ENCODE measurements at regions not wholly inside any gene's neighbourhood (a gene's known extent, or its start where the extent isn't known, plus 50 kb on each side); places are given as distances from the start of the nearest gene placed in this dataset.

DNA sequence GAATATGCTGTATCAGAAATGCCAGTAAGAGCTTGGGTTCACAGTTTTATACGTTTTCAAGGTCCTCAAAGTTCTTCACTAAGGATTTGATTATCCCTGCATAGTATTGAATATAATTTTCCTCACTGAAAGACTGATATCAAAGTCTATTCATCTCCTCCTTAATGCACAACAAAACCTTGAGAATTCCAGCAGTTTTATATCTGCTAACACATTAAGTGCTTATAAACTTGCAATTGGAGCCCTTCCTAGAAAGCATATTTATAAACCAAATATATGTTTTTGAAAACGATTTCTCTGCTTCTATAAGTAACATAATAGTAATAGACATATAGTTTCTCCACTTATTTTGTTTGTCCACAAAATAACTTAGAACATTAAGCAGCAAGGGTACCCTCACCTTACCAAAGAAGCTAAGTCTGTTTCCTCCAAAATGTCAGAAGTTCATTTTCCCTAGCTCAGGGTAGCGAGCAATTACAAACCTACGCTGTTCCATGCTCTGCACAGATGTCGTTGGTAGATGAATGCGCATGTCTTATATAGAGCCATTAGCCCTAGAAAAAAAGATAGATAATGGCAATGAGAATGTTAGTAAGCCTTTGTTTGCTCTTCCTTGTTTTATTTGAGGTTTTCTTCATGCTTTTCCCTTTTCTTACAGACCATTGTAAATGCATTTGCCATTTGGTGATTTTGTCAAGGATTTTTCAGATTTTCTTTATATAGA is 213.2 kb downstream of the RBM43 start:
- TF ChIP-seq EZH2phosphoT487 (IDR thresholded peaks at IDR 0.05; ENCODE audit: insufficient read depth, low read depth) (no peak), EZH2 (IDR thresholded peaks at IDR 0.05; ENCODE audit: insufficient read depth, poor library complexity, severe bottlenecking) (no peak)
- H3K4me1 ChIP-seq (ENCODE audit: insufficient read depth), result peaks cover 41% of the 10 kb centered on the region
- H3K9me3 ChIP-seq (ENCODE audit: low read depth), result no peaks in the 10 kb centered on the region
- no peaks in the 10 kb centered on the region for H3K9me2 ChIP-seq (ENCODE audit: insufficient read depth)
- no peak for DNase-seq
- no peaks in the 10 kb centered on the region for H4K20me1 ChIP-seq (ENCODE audit: insufficient read depth)
- H3K4me2 ChIP-seq (ENCODE audit: unreplicated experiment), result no peak overlapping the region
- 96 to 97% methylated on average over 6 of the region's 6 CpGs for WGBS, 2 experiments (ENCODE audit: low coverage in 1 of 2, low lambda C conversion rate in 2 of 2, missing lambda C conversion rate in 2 of 2)
- in situ Hi-C loops (cut with MboI), result loop anchor here (25.0 kb wide), 2 partner anchors 436 to 1461 kb away; partner anchors contain the start of gene MMADHC
- H3K9ac ChIP-seq, result no peak overlapping the region
- no peak overlapping the region for H2AFZ ChIP-seq
- H3K27me3 ChIP-seq (replicated peaks; ENCODE audit: insufficient read depth), result no peaks in the 10 kb centered on the region
- no peak overlapping the region for H3K4me3 ChIP-seq
- H3K27ac ChIP-seq, result no peak overlapping the region
- H3F3A ChIP-seq (ENCODE audit: insufficient read depth), result peaks cover 38% of the 10 kb centered on the region
- no peaks in the 10 kb centered on the region for H3K79me2 ChIP-seq (ENCODE audit: insufficient read depth)
- H3K36me3 ChIP-seq (ENCODE audit: low read depth), result no peaks in the 10 kb centered on the region

DNA sequence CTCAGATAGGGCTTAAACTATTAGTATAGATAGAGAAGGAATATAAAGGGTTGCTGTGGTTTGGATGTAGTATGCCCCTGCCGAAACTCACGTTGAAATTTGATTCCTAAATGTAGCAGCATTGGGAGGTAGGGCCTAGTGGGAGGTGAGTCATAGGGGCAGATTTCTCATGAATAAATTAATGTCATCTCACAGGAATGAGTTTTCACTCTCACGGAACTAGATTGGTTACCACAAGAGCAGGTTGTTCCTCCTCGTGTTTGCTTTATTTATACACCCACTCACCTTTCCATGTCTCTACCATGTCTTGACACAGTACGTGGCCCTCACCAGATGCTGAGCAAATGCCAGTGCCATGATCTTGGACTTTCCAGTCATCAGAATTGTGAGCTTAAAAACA is 218.2 kb downstream of the RBM43 start:
- DNase-seq, result peak; percentile 49
- Histone ChIP-seq H3K9ac (no peak overlapping the region), H4K20me1 (ENCODE audit: insufficient read depth) (no peaks in the 10 kb centered on the region), H3K27ac (no peak overlapping the region), H3K79me2 (ENCODE audit: insufficient read depth) (no peaks in the 10 kb centered on the region), H3K27me3 (replicated peaks; ENCODE audit: insufficient read depth) (no peaks in the 10 kb centered on the region), H3F3A (ENCODE audit: insufficient read depth) (peaks cover 7% of the 10 kb centered on the region; the same call in 1 of the 2 replicates), H2AFZ (no peak overlapping the region), H3K9me3 (ENCODE audit: low read depth) (no peaks in the 10 kb centered on the region), H3K36me3 (ENCODE audit: low read depth) (no peaks in the 10 kb centered on the region), H3K4me1 (ENCODE audit: insufficient read depth) (peaks cover 11% of the 10 kb centered on the region), H3K9me2 (ENCODE audit: insufficient read depth) (no peaks in the 10 kb centered on the region), H3K4me3 (no peak overlapping the region), H3K4me2 (ENCODE audit: unreplicated experiment) (no peak overlapping the region)
- TF ChIP-seq EZH2phosphoT487 (IDR thresholded peaks at IDR 0.05; ENCODE audit: insufficient read depth, low read depth), result no peak
- no peak for TF ChIP-seq EZH2 (IDR thresholded peaks at IDR 0.05; ENCODE audit: insufficient read depth, poor library complexity, severe bottlenecking)
- in situ Hi-C loops (cut with MboI), result loop anchor here (25.0 kb wide), 2 partner anchors 431 to 1456 kb away; partner anchors contain the start of gene MMADHC
- WGBS, 2 experiments (ENCODE audit: low coverage in 1 of 2, low lambda C conversion rate in 2 of 2, missing lambda C conversion rate in 2 of 2), result 71 to 77% methylated on average over 5 of the region's 5 CpGs

DNA sequence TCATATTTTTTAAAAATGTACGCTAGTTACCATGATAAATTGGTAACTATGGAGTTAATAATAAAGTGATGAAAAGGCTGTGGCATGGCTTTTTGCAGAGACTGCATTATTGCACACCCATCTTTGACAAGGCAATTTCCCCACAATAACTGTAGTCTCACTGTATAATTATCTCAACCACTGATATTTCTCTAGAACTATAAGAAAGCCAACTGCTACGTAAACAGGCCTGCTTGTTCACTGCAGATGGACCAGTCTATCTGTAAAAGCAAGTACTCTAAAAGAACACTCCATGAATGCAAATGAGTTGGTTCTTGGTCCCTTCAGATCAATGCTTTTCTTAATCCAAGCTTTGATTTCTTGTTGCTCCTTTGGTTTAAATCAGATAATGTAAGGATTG is 218.7 kb downstream of the RBM43 start:
- Histone ChIP-seq H4K20me1 (ENCODE audit: insufficient read depth) (no peaks in the 10 kb centered on the region), H3K4me1 (ENCODE audit: insufficient read depth) (peaks cover 11% of the 10 kb centered on the region), H3K27ac (no peak overlapping the region), H3K79me2 (ENCODE audit: insufficient read depth) (no peaks in the 10 kb centered on the region), H3K27me3 (replicated peaks; ENCODE audit: insufficient read depth) (no peaks in the 10 kb centered on the region), H3K9me3 (ENCODE audit: low read depth) (no peaks in the 10 kb centered on the region), H3K36me3 (ENCODE audit: low read depth) (no peaks in the 10 kb centered on the region), H3K9ac (no peak overlapping the region), H2AFZ (no peak overlapping the region), H3F3A (ENCODE audit: insufficient read depth) (peaks cover 7% of the 10 kb centered on the region; the same call in 1 of the 2 replicates), H3K9me2 (ENCODE audit: insufficient read depth) (no peaks in the 10 kb centered on the region), H3K4me2 (ENCODE audit: unreplicated experiment) (no peak overlapping the region), H3K4me3 (no peak overlapping the region)
- no peak for TF ChIP-seq EZH2phosphoT487 (IDR thresholded peaks at IDR 0.05; ENCODE audit: insufficient read depth, low read depth)
- no peak for TF ChIP-seq EZH2 (IDR thresholded peaks at IDR 0.05; ENCODE audit: insufficient read depth, poor library complexity, severe bottlenecking)
- WGBS, 2 experiments (ENCODE audit: low coverage in 1 of 2, low lambda C conversion rate in 2 of 2, missing lambda C conversion rate in 2 of 2), result 88 to 91% methylated on average over 2 of the region's 2 CpGs
- DNase-seq, result no peak
- in situ Hi-C loops (cut with MboI), result loop anchor here (25.0 kb wide), 2 partner anchors 431 to 1456 kb away; partner anchors contain the start of gene MMADHC

DNA sequence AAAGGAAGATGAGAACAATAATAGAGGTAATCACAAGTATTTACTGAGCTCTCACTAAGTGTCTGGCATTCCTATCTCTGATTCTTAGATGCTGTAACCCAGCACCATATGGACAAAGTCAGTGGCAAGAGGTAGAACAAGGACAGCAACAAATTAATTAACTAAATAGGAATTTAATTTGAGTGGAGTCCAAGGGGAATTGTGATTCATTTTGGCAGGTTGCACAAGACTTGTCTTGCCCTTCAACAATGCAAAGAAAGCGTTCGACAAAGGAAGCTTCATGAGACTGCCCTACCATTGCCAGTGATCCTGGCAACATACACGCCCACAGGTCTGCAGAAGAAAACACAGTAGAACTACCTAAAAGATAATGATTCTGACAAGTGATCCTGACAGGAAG is 221.6 kb downstream of the RBM43 start:
- no peak overlapping the region for H3K4me2 ChIP-seq (ENCODE audit: unreplicated experiment)
- H3K9ac ChIP-seq, result no peak overlapping the region
- no peak overlapping the region for H2AFZ ChIP-seq
- H3K9me3 ChIP-seq (ENCODE audit: low read depth), result no peaks in the 10 kb centered on the region
- H3K79me2 ChIP-seq (ENCODE audit: insufficient read depth), result no peaks in the 10 kb centered on the region
- TF ChIP-seq EZH2phosphoT487 (IDR thresholded peaks at IDR 0.05; ENCODE audit: insufficient read depth, low read depth) (no peak), EZH2 (IDR thresholded peaks at IDR 0.05; ENCODE audit: insufficient read depth, poor library complexity, severe bottlenecking) (no peak)
- peaks cover 11% of the 10 kb centered on the region for H3K4me1 ChIP-seq (ENCODE audit: insufficient read depth)
- no peak overlapping the region for H3K4me3 ChIP-seq
- DNase-seq, result peak; percentile 64
- H3K9me2 ChIP-seq (ENCODE audit: insufficient read depth), result no peaks in the 10 kb centered on the region
- 54 to 55% methylated on average over 3 of the region's 3 CpGs for WGBS, 2 experiments (ENCODE audit: low coverage in 1 of 2, low lambda C conversion rate in 2 of 2, missing lambda C conversion rate in 2 of 2)
- H3F3A ChIP-seq (ENCODE audit: insufficient read depth), result peaks cover 7% of the 10 kb centered on the region; the same call in 1 of the 2 replicates
- no peaks in the 10 kb centered on the region for H3K27me3 ChIP-seq (replicated peaks; ENCODE audit: insufficient read depth)
- no peak overlapping the region for H3K27ac ChIP-seq
- H3K36me3 ChIP-seq (ENCODE audit: low read depth), result no peaks in the 10 kb centered on the region
- in situ Hi-C loops (cut with MboI), result loop anchor here (25.0 kb wide), 2 partner anchors 428 to 1453 kb away; partner anchors contain the start of gene MMADHC
- H4K20me1 ChIP-seq (ENCODE audit: insufficient read depth), result no peaks in the 10 kb centered on the region
